Left kidney (tissue), 1 donor: ENCODE measurements at regions not wholly inside any gene's neighbourhood (a gene's known extent, or its start where the extent isn't known, plus 50 kb on each side); places are given as distances from the start of the nearest gene placed in this dataset.

Source experiments
- DNase-seq: peaks from one replicate; pipeline ENCODE4 v3.0.0-alpha.2; 2013

DNA sequence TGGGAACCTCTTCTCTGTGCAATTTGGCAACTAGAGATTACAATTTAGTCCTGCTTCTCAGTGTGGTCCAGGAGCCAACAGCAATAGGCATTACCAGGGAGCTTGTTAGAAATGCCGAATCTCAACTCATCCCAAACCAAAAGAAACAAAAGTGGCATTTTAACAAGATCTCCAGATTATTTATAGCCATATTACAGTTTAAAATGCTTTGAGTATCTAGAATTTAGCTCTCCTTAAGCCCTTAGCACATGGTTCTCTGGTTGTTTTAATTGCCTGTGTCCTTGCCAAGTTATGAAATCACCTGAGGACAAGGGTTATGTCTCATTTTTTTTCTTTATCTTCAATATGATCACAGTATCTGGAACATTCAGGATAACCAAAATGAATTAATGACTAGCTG lies 51.6 kb upstream of the TAS2R1 start:
- DNase-seq: no peak
